ENCODE measurements at regions not wholly inside any gene's neighbourhood (a gene's known extent, or its start where the extent isn't known, plus 50 kb on each side); places are given as distances from the start of the nearest gene placed in this dataset.

GRCh38 chr7:122942059-122942458, 53.4 kb downstream of the TAS2R16 start:
- Histone ChIP-seq H3K27ac (ENCODE audit: low read depth in 1 of 2, low read length in 2 of 2) (no peak overlapping the region), H3K9me3 (replicated peaks in 1 of 2; ENCODE audit: control insufficient read depth in 1 of 2, insufficient read depth in 1 of 2, low read length in 2 of 2) (no peaks in the 10 kb centered on the region), H3K36me3 (replicated peaks in 1 of 2; ENCODE audit: control insufficient read depth in 1 of 2, insufficient read depth in 2 of 2, low read length in 2 of 2) (no peaks in the 10 kb centered on the region), H4K20me1 (ENCODE audit: insufficient read depth, low read length) (no peaks in the 10 kb centered on the region), H3K4me2 (replicated peaks; ENCODE audit: extremely low read depth, low read length, poor library complexity, severe bottlenecking) (no peak overlapping the region), H3K79me2 (ENCODE audit: insufficient read depth, low read length) (no peaks in the 10 kb centered on the region), H3K4me1 (ENCODE audit: control insufficient read depth in 1 of 2, insufficient read depth in 2 of 2, low read length in 2 of 2) (no peaks in the 10 kb centered on the region), H3K4me3 (replicated peaks in 1 of 3; ENCODE audit: low read depth in 2 of 3, low read length in 3 of 3) (no peak overlapping the region), H3K9ac (ENCODE audit: insufficient read depth, low read length, poor library complexity, severe bottlenecking) (no peak overlapping the region), H2AFZ (ENCODE audit: insufficient read depth, low read depth, low read length, poor library complexity, severe bottlenecking) (no peak overlapping the region), H3K27me3 (ENCODE audit: control insufficient read depth in 2 of 2, insufficient read depth in 2 of 2, low read length in 2 of 2) (no peaks in the 10 kb centered on the region)
- no peak for DNase-seq
- H3K27me3 Mint-ChIP-seq (ENCODE audit: low read depth in 3 of 3), result peaks cover 0 to 2% (median 0%) of the 10 kb centered on the region in 3 donors
- no peaks in the 10 kb centered on the region for H3K36me3 Mint-ChIP-seq
- intact Hi-C loops (cut with micrococcal nuclease), result no loop called here
- H3K4me1 Mint-ChIP-seq, result no peaks in the 10 kb centered on the region
- TF ChIP-seq CTCF (IDR thresholded peaks at IDR 0.05), result no peak
- H3K4me3 Mint-ChIP-seq, result no peak overlapping the region
- H3K27ac Mint-ChIP-seq, result peak overlapping the region in 1 of 7 donors; percentile 3
- peaks cover 0 to 4% (median 2%) of the 10 kb centered on the region in 7 donors for H3K9me3 Mint-ChIP-seq
- WGBS (ENCODE audit: insufficient coverage), result 100% methylated on average over 1 of the region's 1 CpG
